LHCN-M2 (cell line): ENCODE measurements at regions not wholly inside any gene's neighbourhood (a gene's known extent, or its start where the extent isn't known, plus 50 kb on each side); places are given as distances from the start of the nearest gene placed in this dataset.
"Not testable (repeated sequence)": the region's sequence is repeated elsewhere in the genome, so short reads cannot be mapped to it uniquely, and the experiment has no call there.

Experiments
- DNase-seq: peaks from one replicate; pipeline ENCODE4 v3.0.0-alpha.2; 2012; ENCODE audit warnings: low read depth

DNA sequence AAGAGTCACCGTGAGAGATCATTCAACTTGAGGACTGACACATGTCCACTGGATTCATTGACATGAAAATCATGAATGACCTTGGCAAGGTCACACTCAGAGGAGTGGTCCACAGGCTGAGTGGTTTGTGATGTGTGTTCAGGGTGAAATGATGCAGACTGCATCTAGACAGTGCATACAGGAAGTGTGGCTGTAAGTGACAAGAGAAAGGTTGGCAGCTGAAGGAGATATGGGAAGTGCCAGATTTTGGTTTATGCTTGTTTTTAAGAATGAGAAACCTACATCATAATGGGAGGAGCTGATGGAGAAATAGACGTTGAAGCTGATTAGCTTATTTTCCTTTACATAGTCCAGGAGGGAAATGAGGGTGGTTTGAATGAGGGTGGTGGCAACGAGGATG is 64.8 kb upstream of the VIPR2 start:
- no peak for DNase-seq

DNA sequence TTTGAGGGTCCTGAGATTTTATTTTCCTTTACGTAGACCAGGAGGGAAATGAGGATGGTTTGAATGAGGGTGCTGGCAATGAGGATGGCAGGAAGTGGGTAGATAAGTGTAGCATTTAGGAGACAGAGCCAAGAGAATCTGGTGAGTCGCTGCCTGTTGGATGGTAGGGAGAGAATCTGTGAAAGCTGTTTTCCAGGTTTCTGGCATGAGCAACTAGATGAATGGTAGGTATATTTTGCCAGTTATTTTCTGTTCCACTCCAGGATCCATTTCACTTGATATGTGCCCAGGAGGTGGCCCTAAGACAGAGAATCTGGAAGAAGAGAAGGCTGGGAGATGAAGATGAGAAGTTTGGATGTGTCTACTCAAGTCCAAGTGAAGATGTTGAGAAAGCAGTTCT is 63.3 kb upstream of the VIPR2 start:
- DNase-seq, result no peak

- no peak for DNase-seq
Measured at GRCh38 chr7:159207393-159207792, 62.7 kb upstream of the VIPR2 start.

DNA sequence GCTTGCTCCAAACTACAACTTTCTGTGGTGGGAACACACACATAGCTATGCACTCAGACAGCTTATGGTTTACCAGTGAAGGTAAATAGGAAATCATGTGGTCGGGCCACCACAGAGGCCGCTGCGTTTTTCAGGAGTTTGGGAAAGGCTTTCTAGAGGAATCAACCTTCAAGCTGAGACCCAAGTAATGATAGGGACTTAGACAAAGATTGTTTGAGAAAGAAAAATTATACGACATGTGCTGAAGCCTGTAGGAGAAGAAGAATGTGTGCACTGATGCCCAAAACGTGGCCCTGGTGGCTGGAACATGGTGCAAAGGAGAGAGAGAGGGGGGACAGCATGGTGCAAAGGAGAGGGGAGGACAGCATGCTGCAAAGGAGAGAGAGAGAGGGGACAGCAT is 61.2 kb upstream of the VIPR2 start:
- DNase-seq, result no peak

DNA sequence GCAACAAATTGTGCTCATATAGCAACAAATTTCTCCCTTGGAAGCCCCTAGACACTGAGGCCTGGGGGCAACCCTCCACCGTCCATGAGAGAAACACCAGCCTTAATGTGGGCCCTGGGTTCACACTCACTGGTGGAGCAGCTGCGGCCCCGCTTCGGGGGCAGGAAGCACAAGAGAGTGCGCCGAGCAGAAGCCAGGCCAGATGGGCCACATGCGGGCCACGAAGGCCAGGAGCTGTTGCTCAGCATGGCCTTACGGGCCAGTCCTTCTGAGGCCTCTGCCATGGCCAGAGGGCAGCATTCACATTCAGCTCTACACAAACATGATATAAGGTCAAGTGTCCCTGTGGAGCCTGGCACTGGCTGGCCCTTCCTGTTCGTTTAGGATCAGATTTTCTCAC is 60.0 kb upstream of the VIPR2 start:
- no peak for DNase-seq

DNA sequence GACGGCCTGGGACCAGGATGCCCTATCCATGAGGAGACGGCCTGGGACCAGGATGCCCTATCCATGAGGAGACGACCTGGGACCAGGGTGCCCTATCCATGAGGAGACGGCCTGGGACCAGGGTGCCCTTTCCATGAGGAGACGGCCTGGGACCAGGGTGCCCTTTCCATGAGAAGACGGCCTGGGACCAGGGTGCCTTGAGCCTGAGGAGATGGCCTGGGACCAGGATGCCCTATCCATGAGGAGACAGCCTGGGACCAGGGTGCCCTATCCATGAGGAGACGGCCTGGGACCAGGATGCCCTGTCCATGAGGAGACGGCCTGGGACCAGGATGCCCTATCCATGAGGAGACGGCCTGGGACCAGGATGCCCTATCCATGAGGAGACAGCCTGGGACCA is 58.6 kb upstream of the VIPR2 start:
- not testable (repeated sequence) for DNase-seq

DNA sequence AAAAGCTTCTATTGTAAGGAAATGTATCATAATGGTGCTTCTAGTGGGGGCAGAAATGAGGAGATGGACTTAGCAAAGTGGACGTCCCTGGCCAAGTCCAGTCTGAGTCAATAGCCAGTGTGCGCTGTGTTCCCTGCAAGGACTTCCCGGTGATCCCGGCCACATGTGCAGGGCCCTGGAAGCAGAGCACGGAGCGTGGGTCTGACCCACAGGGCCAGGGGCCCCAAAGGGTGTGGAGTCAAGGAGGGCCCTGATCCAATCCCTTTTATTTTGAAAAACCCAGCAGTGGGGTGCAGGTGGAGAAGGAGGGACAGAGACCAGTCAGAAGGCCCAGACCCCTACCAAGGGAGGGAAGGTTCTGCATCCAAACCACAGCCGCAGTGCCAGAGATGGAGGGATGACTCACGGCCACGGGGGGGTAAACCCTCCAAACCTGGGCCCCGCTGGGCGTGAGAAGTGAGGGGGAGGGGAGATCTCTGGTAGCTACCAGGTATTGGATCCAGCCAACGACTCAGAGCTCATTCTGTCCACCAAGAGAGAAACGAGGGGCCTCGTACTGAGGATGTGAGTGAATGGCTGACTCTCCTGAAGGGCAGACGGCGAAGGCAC is 57.2 kb upstream of the VIPR2 start:
- DNase-seq, result no peak

- no peak for DNase-seq
Measured at GRCh38 chr7:159200421-159200820, 55.8 kb upstream of the VIPR2 start.

DNA sequence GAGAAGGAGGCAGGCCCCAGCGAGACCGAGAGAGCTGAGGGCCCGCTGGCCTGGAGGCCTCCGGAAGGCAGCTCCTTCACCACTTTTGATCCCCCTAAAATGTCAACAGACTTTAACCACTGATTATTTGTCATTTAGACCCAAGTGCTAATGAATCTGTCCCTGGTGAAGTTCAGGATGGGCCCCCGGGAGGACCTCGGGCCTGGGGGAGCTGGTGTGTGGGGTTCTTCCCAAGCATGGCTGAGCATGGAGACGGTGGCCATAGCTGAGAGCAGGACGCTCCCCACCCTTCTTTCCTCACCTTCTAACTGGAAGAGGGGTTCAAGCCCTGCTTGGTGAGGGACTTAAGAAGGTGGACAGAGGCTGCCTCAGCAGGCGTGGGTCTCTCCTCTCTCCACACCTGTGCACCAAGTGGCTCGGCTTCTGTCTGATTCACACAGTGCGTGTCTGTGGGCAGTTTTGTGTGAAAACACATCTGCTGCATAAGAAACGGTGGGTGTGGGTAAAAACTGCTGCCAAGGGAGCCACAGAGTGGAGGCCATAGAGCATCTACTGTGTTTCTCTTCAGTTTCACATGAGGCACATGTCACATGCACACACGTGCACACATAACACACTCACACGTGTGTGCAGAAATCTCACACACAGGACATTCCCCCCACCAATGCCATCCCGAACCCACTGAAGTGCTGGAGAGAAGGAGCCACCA is 53.5 kb upstream of the VIPR2 start:
- no peak for DNase-seq

DNA sequence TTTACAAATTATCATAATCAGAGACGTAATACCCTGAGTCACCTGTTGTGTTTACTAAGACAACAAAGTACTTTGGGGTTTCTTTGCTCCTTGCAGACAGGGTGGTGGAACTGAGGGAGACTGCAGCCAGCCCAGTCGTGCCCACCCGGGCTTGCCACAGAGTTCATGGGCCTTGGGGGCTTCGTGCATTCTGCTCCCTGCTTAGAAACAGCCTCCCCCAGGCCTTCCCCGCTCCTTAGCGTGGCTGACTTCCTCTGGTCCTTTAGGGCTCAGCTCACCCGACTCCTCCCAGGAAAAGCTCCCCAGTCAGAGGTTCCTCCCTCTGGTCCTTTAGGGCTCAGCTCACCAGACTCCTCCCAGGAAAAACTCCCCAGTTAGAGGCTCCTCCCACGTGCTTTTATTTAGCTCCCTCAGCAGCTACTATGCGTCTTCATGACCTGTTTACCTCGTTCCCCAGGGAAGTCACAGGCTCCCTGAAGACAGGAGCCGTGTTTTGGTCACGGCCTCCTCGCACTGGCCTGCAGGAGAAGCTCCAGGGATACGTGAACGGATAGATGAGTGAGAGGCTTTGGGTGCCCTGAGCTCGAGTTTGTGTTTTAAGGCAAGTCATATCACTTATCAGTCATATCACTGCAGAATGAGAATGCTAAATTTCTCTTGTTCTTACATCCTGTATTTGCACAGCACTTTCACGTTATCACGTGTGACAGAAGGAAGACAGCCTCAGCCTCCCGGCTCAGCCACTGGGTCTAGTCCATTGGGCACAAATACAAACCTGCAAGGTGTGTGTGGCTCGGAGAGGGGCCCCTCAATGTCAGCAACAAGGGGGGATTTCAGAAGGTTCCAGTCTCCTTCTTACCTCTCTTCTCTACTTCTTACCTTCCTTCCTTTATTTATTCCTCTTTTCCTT is 52.7 kb upstream of the VIPR2 start:
- DNase-seq, result no peak

- DNase-seq, result no peak
Measured at GRCh38 chr7:159196584-159196983, 51.9 kb upstream of the VIPR2 start.

DNA sequence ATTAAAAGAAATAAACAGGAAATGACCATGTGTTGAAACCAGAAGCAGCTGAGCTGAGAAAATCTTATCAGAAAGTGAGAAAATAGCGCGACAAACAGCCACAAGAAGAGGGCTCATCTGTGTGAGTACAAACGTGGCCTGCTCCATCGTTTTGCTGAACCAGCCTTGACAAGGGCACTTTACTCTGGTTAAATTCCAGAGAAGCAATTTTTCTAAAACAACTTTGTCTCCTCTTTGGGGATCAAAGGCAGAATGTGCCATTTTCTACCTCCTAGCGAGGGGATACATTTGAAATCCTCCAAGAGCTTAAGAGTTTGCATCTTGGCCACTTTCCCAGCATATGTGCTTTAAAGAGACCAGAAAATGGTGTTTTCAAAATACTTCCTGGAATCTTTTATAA is 51.3 kb upstream of the VIPR2 start:
- no peak for DNase-seq
